ENCODE measurements at regions not wholly inside any gene's neighbourhood (a gene's known extent, or its start where the extent isn't known, plus 50 kb on each side); places are given as distances from the start of the nearest gene placed in this dataset.
"Not testable (repeated sequence)": the region's sequence is repeated elsewhere in the genome, so short reads cannot be mapped to it uniquely, and the experiment has no call there.

GRCh38 chr13:63567031-63567430 lies 2151.4 kb upstream of the PCDH20 start:
- no peak for DNase-seq

DNA sequence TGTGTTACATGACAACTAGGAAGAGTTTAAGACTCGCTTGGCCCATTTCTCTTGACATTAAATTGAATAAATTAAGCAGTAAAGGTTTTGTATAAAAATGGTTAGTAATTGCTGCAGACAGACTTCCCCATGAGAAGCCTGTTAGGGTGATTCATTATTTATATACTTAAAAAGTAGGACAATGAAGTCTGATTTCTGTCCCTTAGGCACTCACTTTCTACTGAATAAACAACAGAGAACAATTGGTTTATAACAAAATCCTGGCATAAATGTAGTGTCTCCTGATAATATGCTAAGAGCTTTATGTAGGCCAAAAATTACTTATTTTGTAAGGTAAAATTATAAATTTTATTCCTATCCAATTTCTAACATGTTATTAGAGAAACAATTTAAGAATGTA lies 2138.5 kb upstream of the PCDH20 start:
- no peak for DNase-seq

DNA sequence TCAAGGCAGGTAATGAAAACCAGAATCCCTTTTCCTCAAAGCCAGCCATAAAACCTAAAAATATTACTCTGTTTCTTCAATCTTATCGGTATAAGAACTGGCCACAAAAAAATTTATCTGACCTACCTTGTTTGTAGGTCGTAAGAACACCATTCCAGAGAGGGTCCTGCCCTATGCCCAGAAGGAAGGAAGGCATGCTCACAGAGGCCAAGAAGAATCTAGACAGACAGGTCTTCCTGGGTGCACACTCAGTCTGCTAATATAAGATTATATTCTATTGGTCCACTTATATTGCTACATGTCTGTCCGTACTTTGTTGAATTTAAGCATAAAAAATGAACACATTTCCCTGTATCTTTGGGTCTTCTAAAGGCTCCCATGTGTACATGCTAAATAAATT lies 2136.1 kb upstream of the PCDH20 start:
- no peak for DNase-seq

DNA sequence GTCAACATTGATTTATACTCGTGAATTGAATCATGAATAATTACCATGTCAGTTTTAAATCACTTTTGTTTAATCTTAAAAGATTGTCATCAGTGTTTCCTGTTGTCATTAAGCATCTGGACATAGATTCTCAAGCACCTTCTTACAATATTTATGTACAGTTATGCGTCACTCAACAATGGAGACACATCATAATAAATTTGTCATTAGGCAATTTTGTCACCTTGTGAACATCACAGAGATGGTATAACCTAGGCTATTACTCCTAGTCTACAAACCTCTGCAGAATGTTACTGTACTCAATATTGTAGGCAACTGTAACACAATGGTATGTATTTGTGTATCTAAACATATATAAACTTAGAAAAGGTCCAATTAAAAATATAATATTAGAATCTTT lies 2130.9 kb upstream of the PCDH20 start:
- DNase-seq: no peak

DNA sequence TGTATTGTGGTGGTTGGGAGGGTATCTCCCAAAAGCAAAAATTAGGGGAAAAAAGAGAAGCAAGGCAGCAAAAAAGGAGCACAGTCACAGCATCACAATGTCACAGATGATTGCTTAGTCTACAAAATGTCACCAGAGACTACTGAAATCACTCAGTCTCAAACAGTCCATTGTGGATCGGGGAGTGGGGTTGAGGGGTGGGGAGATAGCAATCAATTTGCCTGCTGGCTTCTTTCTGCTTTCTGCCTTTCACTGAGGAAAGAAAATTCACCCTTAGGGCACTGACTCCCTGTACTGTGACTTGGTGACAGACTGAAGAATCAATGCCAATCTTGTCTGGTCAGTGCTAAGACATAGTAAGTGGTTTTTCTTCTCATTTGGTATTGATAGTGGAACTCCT lies 2127.1 kb upstream of the PCDH20 start:
- DNase-seq: no peak

DNA sequence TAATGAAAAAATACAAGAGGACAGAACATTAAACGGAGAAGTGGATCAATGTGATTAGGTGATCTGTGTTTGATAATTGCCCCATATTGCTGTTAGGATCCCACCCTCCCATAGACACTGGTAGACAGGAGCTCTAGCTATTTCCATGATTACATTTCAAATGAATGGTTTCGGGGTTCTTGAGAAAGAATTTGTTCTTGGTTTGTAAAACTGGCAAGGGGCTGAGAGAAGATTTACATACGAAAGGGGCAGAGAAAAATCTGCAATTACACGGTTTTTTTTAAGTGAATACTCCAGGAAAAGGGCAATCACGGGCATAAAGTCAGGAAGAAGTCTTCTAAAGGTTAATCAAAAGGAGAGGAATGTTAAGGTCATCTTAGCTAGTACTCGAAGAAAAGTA lies 2125.7 kb upstream of the PCDH20 start:
- DNase-seq: no peak

GRCh38 chr13:63540061-63540460 lies 2124.4 kb upstream of the PCDH20 start:
- DNase-seq: no peak

GRCh38 chr13:63517371-63517770 lies 2101.7 kb upstream of the PCDH20 start:
- no peak for DNase-seq

DNA sequence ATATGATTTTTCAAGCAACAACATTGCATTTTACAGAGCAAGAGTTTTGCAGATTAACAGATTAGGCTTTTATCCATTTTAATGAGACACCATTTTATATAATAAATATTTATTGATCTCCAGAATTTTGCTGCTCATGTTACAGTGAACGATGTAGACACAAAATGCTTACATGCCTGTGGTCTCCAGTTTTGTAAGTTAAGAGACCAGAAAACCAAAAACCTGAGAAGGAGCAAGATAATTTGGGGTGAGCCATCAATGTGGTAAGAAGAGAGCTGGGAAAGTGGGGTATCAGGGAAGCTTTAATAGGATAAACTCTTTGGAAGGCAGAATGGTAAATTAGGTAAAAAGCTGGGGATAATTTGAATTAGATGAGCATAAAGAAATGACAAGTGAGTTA lies 2100.5 kb upstream of the PCDH20 start:
- no peak for DNase-seq

DNA sequence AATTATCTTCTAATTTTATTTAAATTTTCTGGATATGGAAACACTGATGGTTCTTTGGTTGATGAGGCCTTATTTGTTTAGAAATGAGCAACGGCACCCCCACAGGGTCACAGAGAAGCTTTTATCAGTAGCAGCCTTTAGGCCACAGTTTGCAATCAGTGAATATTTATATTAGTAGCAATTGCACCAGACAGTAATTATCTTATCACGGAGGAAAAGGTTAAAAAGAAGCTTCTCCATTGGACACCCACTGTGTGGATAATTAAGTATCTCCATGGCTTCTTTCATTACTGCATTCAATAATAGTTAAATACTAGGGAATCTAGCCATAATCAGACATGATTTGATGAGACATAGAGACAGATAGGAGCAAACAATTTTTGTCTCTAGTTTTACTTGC lies 2099.2 kb upstream of the PCDH20 start:
- no peak for DNase-seq

DNA sequence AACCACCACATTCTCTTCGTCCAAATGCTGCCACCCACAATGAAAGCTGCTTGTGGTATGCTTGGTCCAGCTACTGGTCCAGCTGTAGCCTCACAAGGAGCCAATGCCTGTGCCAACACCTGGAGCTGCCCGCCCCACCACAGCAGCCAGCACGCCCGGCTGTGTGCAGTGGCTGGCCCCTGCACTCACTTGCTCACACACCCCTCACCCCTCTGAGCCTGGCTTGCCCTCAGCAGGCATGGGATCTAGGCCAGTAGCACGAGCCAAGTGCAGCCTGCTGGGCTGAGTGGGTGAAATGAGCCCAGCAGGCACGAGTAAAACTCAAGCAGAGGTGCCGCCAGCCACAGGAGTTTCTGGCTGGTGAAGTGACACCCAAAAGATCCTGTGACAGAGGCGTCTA lies 2096.4 kb upstream of the PCDH20 start:
- no peak for DNase-seq

DNA sequence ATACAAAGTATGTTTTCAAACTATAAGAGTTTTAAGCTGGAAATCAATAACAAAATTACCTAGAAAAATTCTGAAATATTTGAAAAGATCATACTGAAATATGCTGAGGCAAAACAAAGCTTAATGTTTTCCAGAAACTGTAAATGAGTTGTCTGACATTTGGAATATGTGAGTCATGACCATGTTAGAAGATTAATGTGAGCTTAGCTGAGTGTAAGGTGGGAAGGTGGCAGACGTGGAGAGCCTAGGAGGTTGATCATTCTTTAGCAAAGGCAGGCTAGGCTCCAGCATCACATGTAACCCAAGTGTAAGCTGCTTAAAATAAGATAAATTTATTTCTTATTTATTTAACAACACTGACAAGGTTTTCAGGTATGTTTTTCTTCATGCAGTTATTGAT lies 2086.1 kb upstream of the PCDH20 start:
- no peak for DNase-seq

GRCh38 chr13:63497601-63498000 lies 2082.0 kb upstream of the PCDH20 start:
- no peak for DNase-seq

DNA sequence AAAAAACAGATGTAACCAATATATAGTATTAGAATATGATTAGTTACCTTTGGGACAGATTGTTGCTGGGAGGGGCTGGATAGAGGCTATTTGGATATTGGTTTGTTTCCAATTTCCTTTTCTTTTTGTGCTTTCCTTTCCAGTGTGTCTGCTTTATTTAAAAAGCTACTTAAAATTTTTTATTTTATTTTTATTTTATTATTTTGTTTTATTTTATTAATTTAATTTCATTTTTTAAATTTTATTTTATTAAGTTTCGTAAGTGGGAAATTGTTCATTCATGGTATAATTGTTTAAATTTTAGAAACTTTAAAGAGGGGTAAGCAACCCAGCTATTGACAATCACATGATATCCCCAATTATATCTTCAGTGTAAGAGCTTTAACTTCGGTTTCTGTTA lies 2077.0 kb upstream of the PCDH20 start:
- no peak for DNase-seq

DNA sequence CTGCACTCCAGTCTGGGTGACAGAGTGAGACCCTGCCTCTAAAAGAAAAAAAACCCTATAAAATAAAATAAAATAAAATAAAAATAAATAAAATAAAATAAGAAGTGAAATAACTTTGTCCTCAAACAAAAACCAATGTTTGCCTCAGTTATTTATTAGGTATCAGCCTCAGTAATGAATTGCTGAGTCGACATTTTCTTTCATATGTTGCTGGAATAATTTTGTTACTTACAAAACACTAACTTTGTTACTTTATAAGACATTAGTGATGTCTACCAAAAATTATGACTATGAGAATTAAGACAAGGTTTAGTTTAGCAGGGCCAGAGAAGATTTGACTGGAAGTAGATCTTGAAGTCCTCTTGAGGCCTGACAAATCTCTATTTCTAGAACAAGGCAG lies 2074.5 kb upstream of the PCDH20 start:
- no peak for DNase-seq

GRCh38 chr13:63481334-63481733 lies 2065.7 kb upstream of the PCDH20 start:
- no peak for DNase-seq

GRCh38 chr13:63472711-63473110 lies 2057.1 kb upstream of the PCDH20 start:
- no peak for DNase-seq

- no peak for DNase-seq
Measured at GRCh38 chr13:63463782-63464610, 2048.3 kb upstream of the PCDH20 start.

GRCh38 chr13:63460462-63461090 lies 2044.9 kb upstream of the PCDH20 start:
- DNase-seq: no peak

- DNase-seq: no peak
Measured at GRCh38 chr13:63457186-63457585, 2041.5 kb upstream of the PCDH20 start.

GRCh38 chr13:63455938-63456337 lies 2040.3 kb upstream of the PCDH20 start:
- DNase-seq: no peak

- no peak for DNase-seq
Measured at GRCh38 chr13:63449550-63449949, 2033.9 kb upstream of the PCDH20 start.

DNA sequence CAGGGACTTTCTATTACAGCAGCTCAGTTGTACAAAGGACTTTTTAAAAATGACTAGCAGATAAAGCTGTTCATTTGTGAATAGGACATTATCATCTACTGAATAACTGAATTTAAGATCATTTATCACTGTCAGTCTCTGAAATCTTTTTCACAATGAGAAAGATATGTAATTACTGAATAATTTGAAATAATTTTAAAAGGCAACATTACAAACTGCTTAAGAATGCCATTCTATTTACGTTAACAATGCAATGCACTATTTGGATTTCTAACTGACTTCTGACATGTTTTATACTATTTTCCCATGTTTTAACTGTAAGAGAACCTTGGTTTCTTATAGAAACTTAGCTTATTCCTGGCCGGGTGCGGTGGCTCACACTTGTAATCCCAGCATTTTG lies 2033.0 kb upstream of the PCDH20 start:
- no peak for DNase-seq

DNA sequence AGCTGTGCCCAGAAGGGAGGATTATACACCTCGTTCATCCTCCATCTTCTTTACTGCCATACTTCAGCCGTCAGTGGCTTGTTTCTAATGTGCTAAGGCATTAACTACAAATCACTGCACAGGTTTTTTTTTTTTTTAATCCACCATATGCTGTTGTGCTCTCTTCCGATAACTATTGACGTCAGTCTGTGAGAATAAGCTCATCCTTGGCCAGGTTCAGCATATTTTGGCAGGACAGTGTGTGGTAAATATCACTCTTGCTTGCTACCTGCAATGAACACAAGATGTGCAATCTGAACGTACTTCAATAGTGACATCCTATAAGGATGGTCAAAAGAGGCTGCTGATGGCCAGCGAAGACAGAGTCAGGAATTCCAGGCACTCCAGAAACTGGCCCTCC lies 2030.7 kb upstream of the PCDH20 start:
- no peak for DNase-seq

GRCh38 chr13:63444225-63444624 lies 2028.6 kb upstream of the PCDH20 start:
- not testable (repeated sequence) for DNase-seq
